AG04450 (cell line): ENCODE measurements at regions not wholly inside any gene's neighbourhood (a gene's known extent, or its start where the extent isn't known, plus 50 kb on each side); places are given as distances from the start of the nearest gene placed in this dataset.

Source experiments
- CTCF ChIA-PET: fragments of 300-600, 350-600 bp; formaldehyde crosslinking; extraction: SDS; loops from one replicate; lab custom pipeline; 2022; ENCODE audit warnings: antibody characterized with exemption, inconsistent platforms; lab: Charles Lee
- POLR2A ChIA-PET: fragments of 350-600 bp; formaldehyde crosslinking; extraction: SDS; loops from one replicate; lab custom pipeline; 2021; ENCODE audit warnings: antibody characterized with exemption, inconsistent platforms; lab: Yijun Ruan, JAX
- DNase-seq: peaks from one replicate; pipeline ENCODE4 v3.0.0-alpha.2; 2011; ENCODE audit warnings: low read depth, low spot score
- H3K27ac ChIP-seq: one replicate; pipeline ENCODE4 v1.5.1; 2012; ENCODE audit warnings: low read depth, low read length, control low read depth
- H3K27me3 ChIP-seq: one replicate; pipeline ENCODE4 v1.6.0; 2012; ENCODE audit warnings: low read length; ENCODE audit not compliant: control insufficient read depth, insufficient read depth
- H3K4me3 ChIP-seq: 2 replicates; pipeline ENCODE4 v1.5.1; 2011; ENCODE audit warnings: mild to moderate bottlenecking, low read depth, low read length, control low read depth
- H3K9me3 ChIP-seq: 2 replicates; pipeline ENCODE4 v1.5.1; 2012; ENCODE audit warnings: low read length; ENCODE audit not compliant: control insufficient read depth, insufficient read depth
- CTCF ChIP-seq: IDR thresholded peaks from 2 replicates; pipeline ENCODE4 v1.5.1; 2011; ENCODE audit warnings: low read depth, low read length, control low read depth, inconsistent platforms

DNA sequence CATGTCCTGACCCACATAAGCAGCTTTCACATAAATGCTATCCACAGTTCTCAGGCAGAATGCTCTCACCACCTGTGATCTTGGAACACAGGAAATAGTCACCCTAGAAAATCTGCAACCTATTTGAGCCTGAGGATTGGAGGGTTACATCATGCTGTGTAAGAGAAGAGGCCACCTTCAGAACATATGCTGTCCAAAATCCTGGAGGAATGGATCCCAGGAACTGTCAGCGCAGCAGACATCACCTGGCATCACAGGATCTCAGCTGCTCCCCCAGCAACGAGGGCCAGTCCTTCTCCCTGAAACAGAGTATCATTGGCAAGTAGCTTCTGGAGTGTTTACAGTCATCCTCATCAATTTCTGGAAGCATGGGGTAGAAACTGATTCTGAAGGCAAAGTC lies 63.2 kb upstream of the LTA4H start:
- no peak overlapping the region for H3K4me3 ChIP-seq
- ChIA-PET CTCF (interaction anchor here (0.7 kb wide), 1 partner anchor 20 kb away, joined by 3 read pairs; no protein-coding TSS in a partner anchor), POLR2A (interaction anchor here (0.7 kb wide), 1 partner anchor 301 kb away, joined by 6 read pairs; the partner anchor contains the start of gene CDK17)
- H3K9me3 ChIP-seq, result no peaks in the 10 kb centered on the region
- H3K27me3 ChIP-seq, result peaks cover 5% of the 10 kb centered on the region
- TF ChIP-seq CTCF, result no peak
- DNase-seq, result no peak
- no peak overlapping the region for H3K27ac ChIP-seq

DNA sequence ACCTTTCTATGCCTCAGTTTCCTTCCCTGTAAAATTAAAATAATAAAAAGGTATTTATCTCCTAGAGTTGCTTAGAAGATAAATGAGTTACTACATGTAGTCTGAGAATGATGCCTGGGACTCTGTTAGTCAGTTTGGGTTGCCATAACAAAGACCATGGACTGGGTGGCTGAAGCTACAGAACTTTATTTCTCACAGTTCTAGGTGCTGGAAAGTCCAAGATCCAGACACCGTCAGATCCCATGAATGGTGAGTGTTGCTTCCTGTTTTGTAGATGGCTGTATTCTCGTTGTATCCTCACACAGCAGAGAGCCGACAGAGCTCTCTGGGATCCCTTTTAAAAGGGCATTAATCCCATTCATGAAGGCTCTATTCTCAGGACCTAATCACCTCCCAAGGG lies 64.0 kb upstream of the LTA4H start:
- POLR2A ChIA-PET, result interaction anchor here (0.7 kb wide), 1 partner anchor 25 kb away, joined by 7 read pairs; no protein-coding TSS in a partner anchor
- no peak for DNase-seq
- CTCF ChIA-PET, result no interaction called here

DNA sequence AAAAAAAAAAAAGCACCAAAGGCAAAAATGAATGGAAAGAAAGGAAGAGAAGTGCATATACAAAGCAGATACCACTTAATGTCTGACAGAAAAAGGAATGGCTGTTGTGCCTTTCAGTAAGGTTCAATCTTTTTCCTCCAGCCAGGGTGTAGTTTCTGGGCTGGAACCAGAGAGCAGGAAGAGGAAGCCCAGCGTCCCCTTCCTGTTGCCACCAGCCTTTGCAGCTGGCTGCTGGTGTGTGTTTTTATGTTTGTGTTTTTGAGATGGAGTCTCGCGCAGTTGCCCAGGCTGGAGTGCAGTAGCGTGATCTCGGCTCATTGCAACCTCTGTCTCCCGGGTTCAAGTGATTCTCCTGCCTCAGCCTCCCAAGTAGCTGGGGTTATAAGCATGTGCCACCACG lies 64.6 kb upstream of the LTA4H start:
- Histone ChIP-seq H3K4me3 (no peak overlapping the region), H3K9me3 (no peaks in the 10 kb centered on the region), H3K27me3 (peaks cover under 1% of the 10 kb centered on the region), H3K27ac (no peak overlapping the region)
- ChIA-PET CTCF (no interaction called here), POLR2A (interaction anchor here (0.7 kb wide), 1 partner anchor 24 kb away, joined by 7 read pairs; no protein-coding TSS in a partner anchor)
- DNase-seq, result no peak
- TF ChIP-seq CTCF, result no peak

More for the DNA sequence above, 64.0 kb upstream of the LTA4H start:
- Histone ChIP-seq H3K9me3 (no peaks in the 10 kb centered on the region), H3K27ac (no peak overlapping the region), H3K27me3 (peaks cover 2% of the 10 kb centered on the region), H3K4me3 (no peak overlapping the region)
- no peak for TF ChIP-seq CTCF

DNA sequence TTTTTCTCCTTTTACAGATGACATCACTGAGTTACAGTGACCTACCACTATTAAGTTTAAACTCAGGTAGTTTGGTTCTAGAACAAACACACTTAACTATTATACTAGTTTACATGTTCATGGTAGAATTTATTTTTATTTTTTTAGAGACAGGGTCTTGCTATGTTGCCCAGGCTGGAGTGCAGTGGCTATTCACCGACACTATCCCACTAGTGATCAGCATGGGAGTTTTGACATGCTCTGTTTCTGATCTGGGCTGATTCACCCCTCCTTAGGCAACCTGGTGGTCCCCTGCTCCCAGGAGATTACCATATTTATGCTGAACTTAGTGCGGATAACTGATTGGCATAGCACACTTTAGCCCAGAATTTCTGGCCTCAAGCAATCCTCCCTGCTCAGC lies 66.4 kb upstream of the LTA4H start:
- ChIA-PET POLR2A (no interaction called here), CTCF (no interaction called here)
- H3K27me3 ChIP-seq, result peaks cover 3% of the 10 kb centered on the region
- DNase-seq, result no peak
- H3K27ac ChIP-seq, result no peak overlapping the region
- no peaks in the 10 kb centered on the region for H3K9me3 ChIP-seq
- TF ChIP-seq CTCF, result no peak
- H3K4me3 ChIP-seq, result no peak overlapping the region

DNA sequence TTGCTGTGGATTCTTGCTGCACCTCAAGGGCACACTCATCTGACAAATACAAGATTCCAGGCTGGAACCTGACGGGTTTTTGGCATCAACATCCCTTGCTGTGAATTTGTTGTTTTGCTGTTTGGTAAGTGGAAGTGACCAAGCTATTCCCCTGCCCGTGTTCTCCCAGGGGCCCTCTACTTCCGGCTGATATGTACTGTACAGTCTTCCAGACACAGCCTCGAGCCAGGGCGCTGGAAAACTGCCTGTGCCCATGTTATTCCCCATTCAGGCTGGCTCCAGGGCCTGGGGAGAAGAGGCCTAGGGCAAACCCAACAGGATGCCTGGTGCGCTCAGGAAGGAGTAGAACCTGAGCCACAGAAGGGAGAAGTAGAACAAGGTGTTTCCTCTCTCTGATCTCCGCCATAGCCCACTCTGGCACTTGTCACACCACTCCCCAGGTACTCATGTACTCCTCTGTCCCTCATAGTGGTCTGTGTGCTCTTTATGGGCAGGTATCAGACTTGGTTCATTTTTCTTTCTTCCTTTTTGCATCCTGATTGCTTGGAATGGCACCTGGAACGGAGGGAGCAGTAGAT lies 67.8 kb upstream of the LTA4H start:
- CTCF ChIA-PET, result no interaction called here
- peaks cover 3% of the 10 kb centered on the region for H3K27me3 ChIP-seq
- TF ChIP-seq CTCF, result no peak
- no peaks in the 10 kb centered on the region for H3K9me3 ChIP-seq
- no peak overlapping the region for H3K4me3 ChIP-seq
- H3K27ac ChIP-seq, result no peak overlapping the region
- DNase-seq, result no peak
- POLR2A ChIA-PET, result no interaction called here
